Transverse colon (tissue), 3 donors: ENCODE measurements at regions not wholly inside any gene's neighbourhood (a gene's known extent, or its start where the extent isn't known, plus 50 kb on each side); places are given as distances from the start of the nearest gene placed in this dataset.

Experiments
- CTCF ChIP-seq, 5 experiments: fragments of 200-600 bp in 3 of 5; fragments of 450-650 bp in 2 of 5; sonication (generic) in 3 of 5; IDR thresholded peaks; 1 replicate in 2 of 5; 2 replicates in 3 of 5; pipeline ENCODE4 v1.5.1; 2016 to 2017; ENCODE audit warnings: antibody characterized with exemption in 5 of 5, inconsistent platforms in 3 of 5, mild to moderate bottlenecking in 2 of 5, moderate library complexity in 1 of 5
- EP300 ChIP-seq: sonication (generic); formaldehyde crosslinking; IDR thresholded peaks from one replicate; pipeline ENCODE4 v1.6.1; 2017; ENCODE audit warnings: antibody characterized with exemption, low read depth

DNA sequence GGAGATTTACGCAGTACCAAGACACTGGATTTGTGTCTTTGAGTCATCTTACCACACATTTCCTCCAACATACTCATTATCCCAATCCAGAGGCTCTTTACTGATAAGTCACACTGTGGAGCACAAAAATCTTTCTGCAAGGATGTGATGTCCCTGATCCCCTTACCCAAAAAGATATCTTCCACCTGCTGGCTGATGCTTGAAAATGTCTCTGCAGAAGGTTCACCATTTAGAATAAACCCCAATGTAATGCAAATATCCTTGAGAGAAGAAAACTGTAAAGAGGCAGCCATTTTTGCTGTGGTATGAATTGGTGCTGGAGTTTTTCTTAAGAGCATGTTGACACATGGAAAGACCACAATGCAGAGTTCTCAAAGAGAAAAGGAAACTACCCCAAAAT, 65.7 kb upstream of the RORB start:
- TF ChIP-seq EP300: no peak
- no peak for TF ChIP-seq CTCF (IDR thresholded peaks at IDR 0.05)
